Panc1 (cell line): ENCODE measurements at regions not wholly inside any gene's neighbourhood (a gene's known extent, or its start where the extent isn't known, plus 50 kb on each side); places are given as distances from the start of the nearest gene placed in this dataset.

ENCODE experiments used
- ATAC-seq: fragments of 200-7000 bp; cut with Tn5 transposase; 2 replicates; pipeline ENCODE4 v1.9.1; 2020; ENCODE audit warnings: mild to moderate bottlenecking, moderate library complexity
- BruUV-seq: library from RNA; stranded (reverse); fragments of 400-500 nt; replicated peaks from 2 replicates; lab custom pipeline; 2021; lab: Mats Ljungman, UMichigan
- CTCF ChIA-PET: fragments of 300-600 bp; sonication (Branson Sonifier 250); formaldehyde crosslinking; loops from one replicate; lab custom pipeline; 2022; ENCODE audit warnings: antibody characterized with exemption; lab: Charles Lee
- POLR2A ChIA-PET: fragments of 300-600 bp; sonication (Branson Sonifier 250); formaldehyde crosslinking; loops from one replicate; lab custom pipeline; 2022; ENCODE audit warnings: antibody characterized with exemption; lab: Charles Lee
- DNase-seq: peaks from one replicate; pipeline ENCODE4 v3.0.0-alpha.2; 2010; ENCODE audit warnings: low read depth, low spot score
- H3K27ac ChIP-seq: 2 replicates; pipeline ENCODE4 v1.5.1; 2011; ENCODE audit warnings: mild to moderate bottlenecking, low read length, inconsistent platforms
- H3K27me3 ChIP-seq: fragments of 200-500 bp; sonication (Bioruptor generic); 2 replicates; pipeline ENCODE4 v1.6.0; 2014; ENCODE audit warnings: low read length, inconsistent platforms; ENCODE audit not compliant: control insufficient read depth, insufficient read depth
- H3K36me3 ChIP-seq: fragments of 200-500 bp; sonication (Bioruptor generic); 2 replicates; pipeline ENCODE4 v1.5.1; 2014; ENCODE audit warnings: inconsistent platforms, mild to moderate bottlenecking, low read length, moderate library complexity; ENCODE audit not compliant: control insufficient read depth, insufficient read depth
- H3K4me1 ChIP-seq: 2 replicates; pipeline ENCODE4 v1.5.1; 2011; ENCODE audit warnings: inconsistent platforms, mild to moderate bottlenecking, low read length, moderate library complexity; ENCODE audit not compliant: control insufficient read depth, insufficient read depth
- H3K4me3 ChIP-seq, 2 experiments: 2 replicates each; pipeline ENCODE4 v1.5.1; 2011 to 2012; ENCODE audit warnings: low read depth in 2 of 2, low read length in 2 of 2, mild to moderate bottlenecking in 2 of 2, inconsistent platforms in 1 of 2, moderate library complexity in 1 of 2
- H3K9me3 ChIP-seq: fragments of 200-500 bp; sonication (Bioruptor generic); 2 replicates; pipeline ENCODE4 v1.5.1; 2014; ENCODE audit warnings: low read depth, mild to moderate bottlenecking, inconsistent platforms, low read length, moderate library complexity; ENCODE audit not compliant: control insufficient read depth, insufficient read depth
- POLR2AphosphoS5 ChIP-seq: IDR thresholded peaks from 2 replicates; pipeline ENCODE4 v1.6.1; 2012; ENCODE audit warnings: mild to moderate bottlenecking, low read depth, low read length, moderate library complexity
- SIN3A ChIP-seq: IDR thresholded peaks from 2 replicates; pipeline ENCODE4 v1.6.1; 2012; ENCODE audit warnings: low read depth, mild to moderate bottlenecking, low read length, moderate library complexity, borderline replicate concordance; ENCODE audit not compliant: insufficient read depth
- TCF7L2 ChIP-seq: IDR thresholded peaks from 2 replicates; pipeline ENCODE4 v1.6.1; 2011; ENCODE audit warnings: mild to moderate bottlenecking, low read depth, low read length, inconsistent platforms
- in situ Hi-C: cut with HindIII; loops from 2 replicates; pipeline ENCODE4 v1.10.0; 2016; ENCODE audit warnings: low sequenced_read_pairs, low pct_unique_long_range_greater_than_20kb
- intact Hi-C: fragments of 100-400 bp; cut with micrococcal nuclease; formaldehyde crosslinking; loops from one replicate; pipeline ENCODE4 v1.10.0; 2022; ENCODE audit not compliant: unreplicated experiment
- TF ChIP-seq, protein P1 (sequence below): fragments of 450-650 bp; IDR thresholded peaks from 2 replicates; pipeline ENCODE4 v1.5.1; 2017; ENCODE audit warnings: mild to moderate bottlenecking
- TF ChIP-seq, protein P2 (sequence below), 2 experiments: IDR thresholded peaks; 2 replicates each; pipeline ENCODE4 v1.6.1; 2011 to 2012; ENCODE audit warnings: low read depth in 2 of 2, control low read depth in 1 of 2, low read length in 1 of 2, mild to moderate bottlenecking in 1 of 2, moderate library complexity in 1 of 2; ENCODE audit not compliant: insufficient read depth in 1 of 2

GRCh38 chr9:107792596-107792995 lies 303.0 kb upstream of the KLF4 start:
- no peaks in the 10 kb centered on the region for H3K9me3 ChIP-seq
- no peak for DNase-seq
- ChIA-PET POLR2A (no interaction called here), CTCF (no interaction called here)
- intact Hi-C loops = no loop called here
- ATAC-seq = no peak
- TF ChIP-seq, protein P1, sequence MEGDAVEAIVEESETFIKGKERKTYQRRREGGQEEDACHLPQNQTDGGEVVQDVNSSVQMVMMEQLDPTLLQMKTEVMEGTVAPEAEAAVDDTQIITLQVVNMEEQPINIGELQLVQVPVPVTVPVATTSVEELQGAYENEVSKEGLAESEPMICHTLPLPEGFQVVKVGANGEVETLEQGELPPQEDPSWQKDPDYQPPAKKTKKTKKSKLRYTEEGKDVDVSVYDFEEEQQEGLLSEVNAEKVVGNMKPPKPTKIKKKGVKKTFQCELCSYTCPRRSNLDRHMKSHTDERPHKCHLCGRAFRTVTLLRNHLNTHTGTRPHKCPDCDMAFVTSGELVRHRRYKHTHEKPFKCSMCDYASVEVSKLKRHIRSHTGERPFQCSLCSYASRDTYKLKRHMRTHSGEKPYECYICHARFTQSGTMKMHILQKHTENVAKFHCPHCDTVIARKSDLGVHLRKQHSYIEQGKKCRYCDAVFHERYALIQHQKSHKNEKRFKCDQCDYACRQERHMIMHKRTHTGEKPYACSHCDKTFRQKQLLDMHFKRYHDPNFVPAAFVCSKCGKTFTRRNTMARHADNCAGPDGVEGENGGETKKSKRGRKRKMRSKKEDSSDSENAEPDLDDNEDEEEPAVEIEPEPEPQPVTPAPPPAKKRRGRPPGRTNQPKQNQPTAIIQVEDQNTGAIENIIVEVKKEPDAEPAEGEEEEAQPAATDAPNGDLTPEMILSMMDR = no peak
- TF ChIP-seq, protein P2, sequence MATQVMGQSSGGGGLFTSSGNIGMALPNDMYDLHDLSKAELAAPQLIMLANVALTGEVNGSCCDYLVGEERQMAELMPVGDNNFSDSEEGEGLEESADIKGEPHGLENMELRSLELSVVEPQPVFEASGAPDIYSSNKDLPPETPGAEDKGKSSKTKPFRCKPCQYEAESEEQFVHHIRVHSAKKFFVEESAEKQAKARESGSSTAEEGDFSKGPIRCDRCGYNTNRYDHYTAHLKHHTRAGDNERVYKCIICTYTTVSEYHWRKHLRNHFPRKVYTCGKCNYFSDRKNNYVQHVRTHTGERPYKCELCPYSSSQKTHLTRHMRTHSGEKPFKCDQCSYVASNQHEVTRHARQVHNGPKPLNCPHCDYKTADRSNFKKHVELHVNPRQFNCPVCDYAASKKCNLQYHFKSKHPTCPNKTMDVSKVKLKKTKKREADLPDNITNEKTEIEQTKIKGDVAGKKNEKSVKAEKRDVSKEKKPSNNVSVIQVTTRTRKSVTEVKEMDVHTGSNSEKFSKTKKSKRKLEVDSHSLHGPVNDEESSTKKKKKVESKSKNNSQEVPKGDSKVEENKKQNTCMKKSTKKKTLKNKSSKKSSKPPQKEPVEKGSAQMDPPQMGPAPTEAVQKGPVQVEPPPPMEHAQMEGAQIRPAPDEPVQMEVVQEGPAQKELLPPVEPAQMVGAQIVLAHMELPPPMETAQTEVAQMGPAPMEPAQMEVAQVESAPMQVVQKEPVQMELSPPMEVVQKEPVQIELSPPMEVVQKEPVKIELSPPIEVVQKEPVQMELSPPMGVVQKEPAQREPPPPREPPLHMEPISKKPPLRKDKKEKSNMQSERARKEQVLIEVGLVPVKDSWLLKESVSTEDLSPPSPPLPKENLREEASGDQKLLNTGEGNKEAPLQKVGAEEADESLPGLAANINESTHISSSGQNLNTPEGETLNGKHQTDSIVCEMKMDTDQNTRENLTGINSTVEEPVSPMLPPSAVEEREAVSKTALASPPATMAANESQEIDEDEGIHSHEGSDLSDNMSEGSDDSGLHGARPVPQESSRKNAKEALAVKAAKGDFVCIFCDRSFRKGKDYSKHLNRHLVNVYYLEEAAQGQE (IDR thresholded peaks at IDR 0.05; ENCODE audit: insufficient read depth in 1 of 2, low read depth in 2 of 2, low read length in 1 of 2) = no peak
- TF ChIP-seq POLR2AphosphoS5 = no peak
- no peak for TF ChIP-seq SIN3A
- BruUV-seq = no TSS peak
- H3K27ac ChIP-seq = no peak overlapping the region
- H3K4me3 ChIP-seq = no peak overlapping the region
- no peaks in the 10 kb centered on the region for H3K4me1 ChIP-seq
- in situ Hi-C loops = no loop called here
- no peaks in the 10 kb centered on the region for H3K27me3 ChIP-seq
- no peaks in the 10 kb centered on the region for H3K36me3 ChIP-seq

DNA sequence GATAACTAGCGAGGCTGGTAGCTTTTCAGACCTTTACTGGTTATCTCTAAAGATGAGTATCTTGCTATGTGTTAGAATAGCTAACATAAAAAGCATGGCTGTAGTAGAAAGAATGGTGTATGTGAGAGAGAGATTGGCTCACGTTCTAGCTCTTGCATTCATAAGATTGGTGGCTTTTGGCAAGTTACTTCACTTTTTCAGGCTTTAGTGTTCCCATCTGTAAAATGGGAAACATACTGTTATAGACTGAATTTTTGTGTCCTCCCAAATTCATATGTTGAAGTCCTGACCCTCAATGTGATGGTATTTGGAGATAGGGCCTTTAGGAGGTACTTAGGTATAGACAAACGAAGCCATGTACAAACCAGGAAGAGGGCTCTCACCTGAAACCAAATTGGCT lies 302.4 kb upstream of the KLF4 start:
- CTCF ChIA-PET = no interaction called here
- ATAC-seq = no peak
- intact Hi-C loops = no loop called here

More for the DNA sequence above, 302.4 kb upstream of the KLF4 start:
- no peak for TF ChIP-seq SIN3A
- no peak for TF ChIP-seq TCF7L2
- TF ChIP-seq, protein P2 (IDR thresholded peaks at IDR 0.05; ENCODE audit: insufficient read depth in 1 of 2, low read depth in 2 of 2, low read length in 1 of 2) = no peak
- TF ChIP-seq POLR2AphosphoS5 = no peak
- TF ChIP-seq, protein P1 = no peak
- BruUV-seq = no TSS peak
- in situ Hi-C loops = no loop called here
- DNase-seq = no peak
- Histone ChIP-seq H3K27me3 (no peaks in the 10 kb centered on the region), H3K4me3 (no peak overlapping the region), H3K27ac (no peak overlapping the region), H3K4me1 (no peaks in the 10 kb centered on the region), H3K9me3 (no peaks in the 10 kb centered on the region), H3K36me3 (no peaks in the 10 kb centered on the region)
- POLR2A ChIA-PET = no interaction called here
